ENCODE measurements at regions not wholly inside any gene's neighbourhood (a gene's known extent, or its start where the extent isn't known, plus 50 kb on each side); places are given as distances from the start of the nearest gene placed in this dataset.
A peak's percentile ranks its signal among the peaks of the same experiment; 100 is the strongest.

DNA sequence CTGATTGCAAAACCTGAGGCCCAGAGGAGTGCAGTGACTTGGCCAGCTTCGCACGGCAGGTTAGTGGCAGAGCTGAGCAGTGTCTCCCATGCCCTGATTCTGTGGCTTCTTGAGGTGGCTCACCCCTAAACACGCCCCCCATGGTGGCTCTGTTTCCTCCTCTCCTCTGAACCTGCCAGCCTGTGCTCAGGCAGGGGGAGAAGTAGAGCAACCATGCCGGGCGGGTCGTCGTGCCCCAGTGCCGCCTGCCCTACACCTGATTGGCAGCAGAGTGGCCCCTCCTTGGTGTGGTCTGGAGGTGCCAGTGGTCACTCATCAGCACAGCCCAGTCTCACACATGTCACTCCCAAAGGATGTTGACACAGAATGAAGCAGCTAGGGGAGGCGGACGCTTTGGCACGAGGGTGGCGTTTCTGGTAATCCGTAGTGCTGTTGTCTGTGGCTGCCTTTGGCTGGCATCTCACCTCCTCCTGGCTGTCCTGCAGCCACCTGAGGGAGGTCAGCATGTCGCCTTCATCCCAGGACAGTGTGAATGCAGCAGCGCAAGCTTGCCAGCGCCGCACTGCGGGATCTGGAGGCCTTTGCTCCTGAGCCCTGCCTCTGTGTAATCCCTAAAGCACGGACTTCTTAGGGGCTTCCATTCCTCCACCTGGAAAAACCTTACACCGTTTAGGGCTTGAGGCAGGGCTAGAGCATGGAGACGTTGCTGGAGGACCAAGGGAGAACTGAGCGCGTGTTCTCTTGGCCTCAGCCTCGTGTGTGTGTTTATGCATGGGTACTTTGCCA, 294.7 kb downstream of the SEC14L1 start:
- H3K27me3 Mint-ChIP-seq (ENCODE audit: unreplicated experiment) = no peaks in the 10 kb centered on the region
- H3K27ac Mint-ChIP-seq (ENCODE audit: unreplicated experiment) = peak overlapping the region; percentile 69
- H3K4me1 Mint-ChIP-seq (ENCODE audit: unreplicated experiment) = peaks cover 92% of the 10 kb centered on the region
- TF ChIP-seq, protein P1, sequence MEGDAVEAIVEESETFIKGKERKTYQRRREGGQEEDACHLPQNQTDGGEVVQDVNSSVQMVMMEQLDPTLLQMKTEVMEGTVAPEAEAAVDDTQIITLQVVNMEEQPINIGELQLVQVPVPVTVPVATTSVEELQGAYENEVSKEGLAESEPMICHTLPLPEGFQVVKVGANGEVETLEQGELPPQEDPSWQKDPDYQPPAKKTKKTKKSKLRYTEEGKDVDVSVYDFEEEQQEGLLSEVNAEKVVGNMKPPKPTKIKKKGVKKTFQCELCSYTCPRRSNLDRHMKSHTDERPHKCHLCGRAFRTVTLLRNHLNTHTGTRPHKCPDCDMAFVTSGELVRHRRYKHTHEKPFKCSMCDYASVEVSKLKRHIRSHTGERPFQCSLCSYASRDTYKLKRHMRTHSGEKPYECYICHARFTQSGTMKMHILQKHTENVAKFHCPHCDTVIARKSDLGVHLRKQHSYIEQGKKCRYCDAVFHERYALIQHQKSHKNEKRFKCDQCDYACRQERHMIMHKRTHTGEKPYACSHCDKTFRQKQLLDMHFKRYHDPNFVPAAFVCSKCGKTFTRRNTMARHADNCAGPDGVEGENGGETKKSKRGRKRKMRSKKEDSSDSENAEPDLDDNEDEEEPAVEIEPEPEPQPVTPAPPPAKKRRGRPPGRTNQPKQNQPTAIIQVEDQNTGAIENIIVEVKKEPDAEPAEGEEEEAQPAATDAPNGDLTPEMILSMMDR (IDR thresholded peaks at IDR 0.05) = no peak
- no peaks in the 10 kb centered on the region for H3K9me3 Mint-ChIP-seq (ENCODE audit: unreplicated experiment)
- H3K4me3 Mint-ChIP-seq (ENCODE audit: unreplicated experiment) = no peak overlapping the region
- peaks cover 3% of the 10 kb centered on the region for H3K36me3 Mint-ChIP-seq (ENCODE audit: unreplicated experiment)
- no peak for DNase-seq (ENCODE audit: extremely low spot score, unreplicated experiment)

GRCh38 chr17:77436058-77436442, 295.3 kb downstream of the SEC14L1 start:
- no peak for DNase-seq (ENCODE audit: extremely low spot score, unreplicated experiment)
- Mint-ChIP-seq H3K36me3 (ENCODE audit: unreplicated experiment) (peaks cover 3% of the 10 kb centered on the region), H3K27ac (ENCODE audit: unreplicated experiment) (peak overlapping the region; percentile 69), H3K4me1 (ENCODE audit: unreplicated experiment) (peaks cover 93% of the 10 kb centered on the region), H3K4me3 (ENCODE audit: unreplicated experiment) (peak overlapping the region; percentile 26), H3K27me3 (ENCODE audit: unreplicated experiment) (no peaks in the 10 kb centered on the region), H3K9me3 (ENCODE audit: unreplicated experiment) (no peaks in the 10 kb centered on the region)
- TF ChIP-seq, protein P1 (IDR thresholded peaks at IDR 0.05) = no peak

- peak overlapping the region; percentile 32 for H3K4me3 Mint-ChIP-seq (ENCODE audit: unreplicated experiment)
- no peak for DNase-seq (ENCODE audit: extremely low spot score, unreplicated experiment)
- no peaks in the 10 kb centered on the region for H3K27me3 Mint-ChIP-seq (ENCODE audit: unreplicated experiment)
- H3K9me3 Mint-ChIP-seq (ENCODE audit: unreplicated experiment) = no peaks in the 10 kb centered on the region
- peak overlapping the region; percentile 63 for H3K27ac Mint-ChIP-seq (ENCODE audit: unreplicated experiment)
- H3K4me1 Mint-ChIP-seq (ENCODE audit: unreplicated experiment) = peaks cover 95% of the 10 kb centered on the region
- H3K36me3 Mint-ChIP-seq (ENCODE audit: unreplicated experiment) = peaks cover 3% of the 10 kb centered on the region
- TF ChIP-seq, protein P1 (IDR thresholded peaks at IDR 0.05) = no peak
Measured at GRCh38 chr17:77436481-77436880, 295.7 kb downstream of the SEC14L1 start.

GRCh38 chr17:77437017-77437416, 296.2 kb downstream of the SEC14L1 start:
- Mint-ChIP-seq H3K9me3 (ENCODE audit: unreplicated experiment) (no peaks in the 10 kb centered on the region), H3K27me3 (ENCODE audit: unreplicated experiment) (no peaks in the 10 kb centered on the region)

GRCh38 chr17:77437747-77438146, 297.0 kb downstream of the SEC14L1 start:
- Mint-ChIP-seq H3K27me3 (ENCODE audit: unreplicated experiment) (no peaks in the 10 kb centered on the region), H3K36me3 (ENCODE audit: unreplicated experiment) (peaks cover 3% of the 10 kb centered on the region), H3K4me3 (ENCODE audit: unreplicated experiment) (no peak overlapping the region), H3K27ac (ENCODE audit: unreplicated experiment) (no peak overlapping the region), H3K4me1 (ENCODE audit: unreplicated experiment) (peaks cover 95% of the 10 kb centered on the region), H3K9me3 (ENCODE audit: unreplicated experiment) (no peaks in the 10 kb centered on the region)
- DNase-seq (ENCODE audit: extremely low spot score, unreplicated experiment) = no peak
- TF ChIP-seq, protein P1 (IDR thresholded peaks at IDR 0.05) = no peak

More at GRCh38 chr17:77437017-77437416, 296.2 kb downstream of the SEC14L1 start:
- Mint-ChIP-seq H3K36me3 (ENCODE audit: unreplicated experiment) (peaks cover 3% of the 10 kb centered on the region), H3K27ac (ENCODE audit: unreplicated experiment) (peak overlapping the region; percentile 63), H3K4me3 (ENCODE audit: unreplicated experiment) (peak overlapping the region; percentile 32), H3K4me1 (ENCODE audit: unreplicated experiment) (peaks cover 95% of the 10 kb centered on the region)
- TF ChIP-seq, protein P1 (IDR thresholded peaks at IDR 0.05) = peak; percentile 30
- DNase-seq (ENCODE audit: extremely low spot score, unreplicated experiment) = peak; percentile 90

Data from osteocyte (in vitro differentiated cells).